ENCODE measurements at regions not wholly inside any gene's neighbourhood (a gene's known extent, or its start where the extent isn't known, plus 50 kb on each side); places are given as distances from the start of the nearest gene placed in this dataset.

GRCh38 chr2:144143294-144144151, 376.4 kb downstream of the ZEB2 start:
- intact Hi-C loops (cut with DNase I), result no loop called here
- DNase-seq (ENCODE audit: missing footprints) (no peak), ATAC-seq (no peak)

GRCh38 chr2:144140891-144141290, 379.0 kb downstream of the ZEB2 start:
- DNase-seq (ENCODE audit: missing footprints) (no peak), ATAC-seq (no peak)
- intact Hi-C loops (cut with DNase I), result no loop called here

GRCh38 chr2:144137705-144138428, 382.1 kb downstream of the ZEB2 start:
- DNase-seq (ENCODE audit: missing footprints) (no peak), ATAC-seq (no peak)
- intact Hi-C loops (cut with DNase I), result no loop called here

GRCh38 chr2:144137272-144137671, 382.6 kb downstream of the ZEB2 start:
- DNase-seq (ENCODE audit: missing footprints) (no peak), ATAC-seq (no peak)
- intact Hi-C loops (cut with DNase I), result no loop called here

- ATAC-seq (no peak), DNase-seq (ENCODE audit: missing footprints) (no peak)
- intact Hi-C loops (cut with DNase I), result no loop called here
These were observed 383.5 kb downstream of the ZEB2 start for GRCh38 chr2:144136297-144137010.

- intact Hi-C loops (cut with DNase I), result no loop called here
- no peak for DNase-seq (ENCODE audit: missing footprints)
- no peak for ATAC-seq
These were observed 385.8 kb downstream of the ZEB2 start for GRCh38 chr2:144133936-144134665.

GRCh38 chr2:144132357-144132756, 387.6 kb downstream of the ZEB2 start:
- intact Hi-C loops (cut with DNase I), result no loop called here
- ATAC-seq (no peak), DNase-seq (ENCODE audit: missing footprints) (no peak)

GRCh38 chr2:144131042-144131441, 388.9 kb downstream of the ZEB2 start:
- DNase-seq (ENCODE audit: missing footprints), result no peak
- ATAC-seq, result no peak
- intact Hi-C loops (cut with DNase I), result no loop called here

GRCh38 chr2:144130551-144130950, 389.4 kb downstream of the ZEB2 start:
- no peak for ATAC-seq
- no peak for DNase-seq (ENCODE audit: missing footprints)
- intact Hi-C loops (cut with DNase I), result no loop called here

GRCh38 chr2:144128130-144128746, 391.7 kb downstream of the ZEB2 start:
- DNase-seq (ENCODE audit: missing footprints), result no peak
- no peak for ATAC-seq
- intact Hi-C loops (cut with DNase I), result no loop called here

- intact Hi-C loops (cut with DNase I), result no loop called here
- ATAC-seq (no peak), DNase-seq (ENCODE audit: missing footprints) (no peak)
These were observed 392.2 kb downstream of the ZEB2 start for GRCh38 chr2:144127693-144128092.

- ATAC-seq, result no peak
These were observed 393.6 kb downstream of the ZEB2 start for GRCh38 chr2:144126302-144126701.

GRCh38 chr2:144125751-144126150, 394.2 kb downstream of the ZEB2 start:
- intact Hi-C loops (cut with DNase I), result no loop called here
- ATAC-seq, result no peak

More at GRCh38 chr2:144126302-144126701, 393.6 kb downstream of the ZEB2 start:
- intact Hi-C loops (cut with DNase I), result no loop called here
- DNase-seq (ENCODE audit: missing footprints), result no peak

GRCh38 chr2:144124882-144125281, 395.0 kb downstream of the ZEB2 start:
- intact Hi-C loops (cut with DNase I), result no loop called here
- DNase-seq (ENCODE audit: missing footprints), result no peak
- ATAC-seq, result no peak

More at GRCh38 chr2:144125751-144126150, 394.2 kb downstream of the ZEB2 start:
- DNase-seq (ENCODE audit: missing footprints), result no peak

GRCh38 chr2:144120487-144120886, 399.4 kb downstream of the ZEB2 start:
- ATAC-seq (no peak), DNase-seq (ENCODE audit: missing footprints) (no peak)
- intact Hi-C loops (cut with DNase I), result no loop called here

- DNase-seq (ENCODE audit: missing footprints), result no peak
- ATAC-seq, result no peak
- intact Hi-C loops (cut with DNase I), result no loop called here
These were observed 402.8 kb downstream of the ZEB2 start for GRCh38 chr2:144117086-144117485.

- DNase-seq (ENCODE audit: missing footprints) (no peak), ATAC-seq (no peak)
- intact Hi-C loops (cut with DNase I), result no loop called here
These were observed 404.1 kb downstream of the ZEB2 start for GRCh38 chr2:144115739-144116291.

- DNase-seq (ENCODE audit: missing footprints), result no peak
- ATAC-seq, result no peak
These were observed 405.2 kb downstream of the ZEB2 start for GRCh38 chr2:144114760-144115159.

More at GRCh38 chr2:144114760-144115159, 405.2 kb downstream of the ZEB2 start:
- intact Hi-C loops (cut with DNase I), result no loop called here
